ENCODE measurements at regions not wholly inside any gene's neighbourhood (a gene's known extent, or its start where the extent isn't known, plus 50 kb on each side); places are given as distances from the start of the nearest gene placed in this dataset.

DNA sequence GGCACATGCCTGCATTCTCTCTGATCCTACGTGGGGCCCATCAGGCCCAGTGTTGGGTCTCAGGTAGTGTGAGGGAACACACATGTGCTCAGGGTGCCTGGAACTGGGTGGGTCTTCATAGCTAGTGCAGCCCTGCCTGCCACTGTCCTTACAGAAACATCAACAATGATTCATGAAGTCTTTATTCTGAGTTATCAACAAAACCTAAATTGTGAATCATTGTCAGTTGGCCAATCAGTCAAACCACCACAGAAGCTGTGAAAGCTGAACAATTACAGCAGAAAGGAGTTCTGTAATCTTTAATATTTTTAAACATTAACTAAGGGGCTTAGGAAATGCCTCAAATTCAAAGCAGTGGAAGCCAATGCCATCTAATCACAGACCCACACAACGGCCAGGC lies 82.8 kb upstream of the ZNF521 start:
- Mint-ChIP-seq H3K9me3 (ENCODE audit: low read depth, unreplicated experiment) (no peaks in the 10 kb centered on the region), H3K27me3 (ENCODE audit: unreplicated experiment) (peaks cover 14% of the 10 kb centered on the region), H3K27ac (ENCODE audit: unreplicated experiment) (no peak overlapping the region), H3K4me3 (ENCODE audit: low read depth, unreplicated experiment) (no peak overlapping the region), H3K36me3 (ENCODE audit: insufficient read depth, unreplicated experiment) (no peaks in the 10 kb centered on the region), H3K4me1 (ENCODE audit: low read depth, unreplicated experiment) (no peaks in the 10 kb centered on the region)
- CTCF ChIA-PET: no interaction called here
- intact Hi-C loops (cut with micrococcal nuclease; ENCODE audit: unreplicated experiment): no loop called here
- no peak for DNase-seq
- TF ChIP-seq, protein P1, sequence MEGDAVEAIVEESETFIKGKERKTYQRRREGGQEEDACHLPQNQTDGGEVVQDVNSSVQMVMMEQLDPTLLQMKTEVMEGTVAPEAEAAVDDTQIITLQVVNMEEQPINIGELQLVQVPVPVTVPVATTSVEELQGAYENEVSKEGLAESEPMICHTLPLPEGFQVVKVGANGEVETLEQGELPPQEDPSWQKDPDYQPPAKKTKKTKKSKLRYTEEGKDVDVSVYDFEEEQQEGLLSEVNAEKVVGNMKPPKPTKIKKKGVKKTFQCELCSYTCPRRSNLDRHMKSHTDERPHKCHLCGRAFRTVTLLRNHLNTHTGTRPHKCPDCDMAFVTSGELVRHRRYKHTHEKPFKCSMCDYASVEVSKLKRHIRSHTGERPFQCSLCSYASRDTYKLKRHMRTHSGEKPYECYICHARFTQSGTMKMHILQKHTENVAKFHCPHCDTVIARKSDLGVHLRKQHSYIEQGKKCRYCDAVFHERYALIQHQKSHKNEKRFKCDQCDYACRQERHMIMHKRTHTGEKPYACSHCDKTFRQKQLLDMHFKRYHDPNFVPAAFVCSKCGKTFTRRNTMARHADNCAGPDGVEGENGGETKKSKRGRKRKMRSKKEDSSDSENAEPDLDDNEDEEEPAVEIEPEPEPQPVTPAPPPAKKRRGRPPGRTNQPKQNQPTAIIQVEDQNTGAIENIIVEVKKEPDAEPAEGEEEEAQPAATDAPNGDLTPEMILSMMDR (IDR thresholded peaks at IDR 0.05; ENCODE audit: unreplicated experiment): no peak
- BruUV-seq (replicated peaks): no TSS peak

DNA sequence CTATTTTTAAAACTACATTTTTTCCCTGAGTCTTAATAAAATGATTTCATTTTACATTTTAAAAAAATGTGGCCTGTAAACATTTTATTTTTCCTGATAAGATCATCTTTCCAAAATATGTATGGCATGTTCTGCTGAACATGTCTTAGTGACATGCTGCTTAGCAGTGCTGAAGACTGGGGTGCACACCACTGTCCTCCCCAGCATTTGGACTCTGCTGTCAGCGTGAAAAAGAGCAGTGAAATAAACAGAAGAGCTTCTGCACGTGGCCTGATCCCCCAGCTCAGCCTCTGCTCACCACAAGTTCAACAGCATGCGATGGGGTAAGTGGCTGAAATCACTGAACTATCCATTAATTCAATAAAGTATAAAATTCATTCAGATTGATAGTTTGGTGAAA lies 81.6 kb upstream of the ZNF521 start:
- Mint-ChIP-seq H3K4me1 (ENCODE audit: low read depth, unreplicated experiment) (no peaks in the 10 kb centered on the region), H3K4me3 (ENCODE audit: low read depth, unreplicated experiment) (no peak overlapping the region), H3K9me3 (ENCODE audit: low read depth, unreplicated experiment) (no peaks in the 10 kb centered on the region), H3K27me3 (ENCODE audit: unreplicated experiment) (peaks cover 14% of the 10 kb centered on the region), H3K27ac (ENCODE audit: unreplicated experiment) (no peak overlapping the region), H3K36me3 (ENCODE audit: insufficient read depth, unreplicated experiment) (no peaks in the 10 kb centered on the region)
- CTCF ChIA-PET: no interaction called here
- intact Hi-C loops (cut with micrococcal nuclease; ENCODE audit: unreplicated experiment): no loop called here
- no TSS peak for BruUV-seq (replicated peaks)
- TF ChIP-seq, protein P1 (IDR thresholded peaks at IDR 0.05; ENCODE audit: unreplicated experiment): no peak
- no peak for DNase-seq

DNA sequence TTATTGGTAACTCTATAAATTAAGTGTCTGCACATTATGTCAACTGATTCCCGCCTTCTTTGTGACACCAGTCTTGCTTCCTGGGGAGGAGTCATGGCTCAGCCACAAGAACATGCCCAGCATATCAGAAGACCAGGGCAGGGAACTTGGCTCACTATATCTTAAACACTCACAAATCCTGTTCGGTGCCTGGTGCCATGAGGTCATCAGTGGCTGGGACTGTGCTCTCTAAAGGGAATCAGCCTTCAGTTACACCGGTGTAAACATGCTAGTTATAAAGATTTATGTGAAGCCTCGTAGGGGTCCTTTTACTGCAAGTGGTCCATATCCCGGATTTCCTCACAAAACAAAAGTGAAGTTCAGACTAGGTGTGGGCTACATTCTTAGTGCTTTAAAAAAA lies 73.1 kb upstream of the ZNF521 start:
- TF ChIP-seq, protein P1 (IDR thresholded peaks at IDR 0.05; ENCODE audit: unreplicated experiment): no peak
- DNase-seq: no peak
- Mint-ChIP-seq H3K27me3 (ENCODE audit: unreplicated experiment) (no peaks in the 10 kb centered on the region), H3K4me1 (ENCODE audit: low read depth, unreplicated experiment) (no peaks in the 10 kb centered on the region), H3K4me3 (ENCODE audit: low read depth, unreplicated experiment) (no peak overlapping the region), H3K9me3 (ENCODE audit: low read depth, unreplicated experiment) (peaks cover 5% of the 10 kb centered on the region), H3K27ac (ENCODE audit: unreplicated experiment) (no peak overlapping the region), H3K36me3 (ENCODE audit: insufficient read depth, unreplicated experiment) (no peaks in the 10 kb centered on the region)
- CTCF ChIA-PET: no interaction called here
- BruUV-seq (replicated peaks): no TSS peak
- intact Hi-C loops (cut with micrococcal nuclease; ENCODE audit: unreplicated experiment): no loop called here

DNA sequence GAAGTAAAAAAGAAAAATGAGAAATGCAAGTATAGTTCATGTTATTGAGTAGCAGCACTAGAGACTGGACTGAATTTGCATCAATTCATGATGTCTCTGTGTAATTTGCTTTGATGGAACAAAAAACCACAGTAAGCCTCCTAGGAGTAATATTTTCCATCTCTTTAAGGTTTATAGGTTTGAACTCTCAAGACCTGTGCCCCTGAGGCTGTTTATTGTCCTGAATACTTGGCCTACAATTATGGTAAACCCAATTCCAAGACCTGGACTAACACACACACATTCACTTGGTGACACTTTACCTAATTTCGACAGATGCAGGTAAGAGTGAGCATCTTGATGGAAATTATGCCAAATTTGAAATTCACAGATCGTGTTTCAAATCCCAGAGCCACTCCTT lies 71.8 kb upstream of the ZNF521 start:
- TF ChIP-seq, protein P1 (IDR thresholded peaks at IDR 0.05; ENCODE audit: unreplicated experiment): no peak
- no TSS peak for BruUV-seq (replicated peaks)
- Mint-ChIP-seq H3K9me3 (ENCODE audit: low read depth, unreplicated experiment) (peaks cover 5% of the 10 kb centered on the region), H3K4me3 (ENCODE audit: low read depth, unreplicated experiment) (no peak overlapping the region), H3K27ac (ENCODE audit: unreplicated experiment) (no peak overlapping the region), H3K4me1 (ENCODE audit: low read depth, unreplicated experiment) (no peaks in the 10 kb centered on the region), H3K27me3 (ENCODE audit: unreplicated experiment) (peaks cover 1% of the 10 kb centered on the region), H3K36me3 (ENCODE audit: insufficient read depth, unreplicated experiment) (no peaks in the 10 kb centered on the region)
- DNase-seq: no peak
- CTCF ChIA-PET: no interaction called here
- intact Hi-C loops (cut with micrococcal nuclease; ENCODE audit: unreplicated experiment): no loop called here

DNA sequence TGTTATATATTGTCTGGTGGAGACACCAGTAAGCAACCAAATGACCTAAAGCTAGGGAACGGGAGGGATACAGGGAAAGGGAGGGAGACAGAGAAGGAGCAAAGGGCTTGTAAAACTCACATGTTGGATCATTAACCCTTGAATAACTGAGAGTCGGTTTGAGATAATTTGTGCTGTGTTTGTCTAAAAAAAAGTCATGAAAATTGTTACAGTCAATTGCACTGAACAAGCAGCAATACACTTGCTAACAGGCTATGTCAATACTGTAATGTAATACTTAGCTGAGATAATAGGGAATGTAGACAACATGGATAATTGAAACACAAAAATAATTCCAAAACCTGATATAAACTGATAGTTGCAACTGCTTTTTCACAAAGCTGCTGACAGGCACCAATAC lies 71.3 kb upstream of the ZNF521 start:
- Mint-ChIP-seq H3K9me3 (ENCODE audit: low read depth, unreplicated experiment) (peaks cover 5% of the 10 kb centered on the region), H3K27me3 (ENCODE audit: unreplicated experiment) (peaks cover 6% of the 10 kb centered on the region), H3K4me1 (ENCODE audit: low read depth, unreplicated experiment) (no peaks in the 10 kb centered on the region), H3K36me3 (ENCODE audit: insufficient read depth, unreplicated experiment) (no peaks in the 10 kb centered on the region), H3K4me3 (ENCODE audit: low read depth, unreplicated experiment) (no peak overlapping the region), H3K27ac (ENCODE audit: unreplicated experiment) (no peak overlapping the region)
- TF ChIP-seq, protein P1 (IDR thresholded peaks at IDR 0.05; ENCODE audit: unreplicated experiment): no peak
- CTCF ChIA-PET: no interaction called here
- intact Hi-C loops (cut with micrococcal nuclease; ENCODE audit: unreplicated experiment): no loop called here
- DNase-seq: no peak
- no TSS peak for BruUV-seq (replicated peaks)
